ENCODE measurements at regions not wholly inside any gene's neighbourhood (a gene's known extent, or its start where the extent isn't known, plus 50 kb on each side); places are given as distances from the start of the nearest gene placed in this dataset.

- TF ChIP-seq GATA2 (IDR thresholded peaks at IDR 0.05; ENCODE audit: low read depth, low read length) (no peak), GATA3 (IDR thresholded peaks at IDR 0.05; ENCODE audit: low read depth, low read length) (no peak)
These were observed 335.6 kb upstream of the ITGA1 start for GRCh38 chr5:52452098-52452497.

- no peak for TF ChIP-seq GATA3 (IDR thresholded peaks at IDR 0.05; ENCODE audit: low read depth, low read length)
- no peak for TF ChIP-seq GATA2 (IDR thresholded peaks at IDR 0.05; ENCODE audit: low read depth, low read length)
These were observed 334.5 kb upstream of the ITGA1 start for GRCh38 chr5:52453176-52453575.

- no peak for TF ChIP-seq GATA3 (IDR thresholded peaks at IDR 0.05; ENCODE audit: low read depth, low read length)
- no peak for TF ChIP-seq GATA2 (IDR thresholded peaks at IDR 0.05; ENCODE audit: low read depth, low read length)
These were observed 331.8 kb upstream of the ITGA1 start for GRCh38 chr5:52455920-52456319.

GRCh38 chr5:52457810-52458209, 329.9 kb upstream of the ITGA1 start:
- TF ChIP-seq GATA2 (IDR thresholded peaks at IDR 0.05; ENCODE audit: low read depth, low read length) (no peak), GATA3 (IDR thresholded peaks at IDR 0.05; ENCODE audit: low read depth, low read length) (no peak)

GRCh38 chr5:52466113-52466512, 321.6 kb upstream of the ITGA1 start:
- TF ChIP-seq GATA3 (IDR thresholded peaks at IDR 0.05; ENCODE audit: low read depth, low read length), result no peak
- TF ChIP-seq GATA2 (IDR thresholded peaks at IDR 0.05; ENCODE audit: low read depth, low read length), result no peak

GRCh38 chr5:52466749-52467520, 320.8 kb upstream of the ITGA1 start:
- TF ChIP-seq GATA3 (IDR thresholded peaks at IDR 0.05; ENCODE audit: low read depth, low read length) (no peak), GATA2 (IDR thresholded peaks at IDR 0.05; ENCODE audit: low read depth, low read length) (no peak)

- TF ChIP-seq GATA2 (IDR thresholded peaks at IDR 0.05; ENCODE audit: low read depth, low read length), result no peak
- no peak for TF ChIP-seq GATA3 (IDR thresholded peaks at IDR 0.05; ENCODE audit: low read depth, low read length)
These were observed 318.7 kb upstream of the ITGA1 start for GRCh38 chr5:52468976-52469375.

- TF ChIP-seq GATA2 (IDR thresholded peaks at IDR 0.05; ENCODE audit: low read depth, low read length) (no peak), GATA3 (IDR thresholded peaks at IDR 0.05; ENCODE audit: low read depth, low read length) (no peak)
These were observed 318.3 kb upstream of the ITGA1 start for GRCh38 chr5:52469420-52469819.

GRCh38 chr5:52469835-52470234, 317.9 kb upstream of the ITGA1 start:
- TF ChIP-seq GATA3 (IDR thresholded peaks at IDR 0.05; ENCODE audit: low read depth, low read length) (no peak), GATA2 (IDR thresholded peaks at IDR 0.05; ENCODE audit: low read depth, low read length) (no peak)

GRCh38 chr5:52476346-52476745, 311.4 kb upstream of the ITGA1 start:
- no peak for TF ChIP-seq GATA2 (IDR thresholded peaks at IDR 0.05; ENCODE audit: low read depth, low read length)
- TF ChIP-seq GATA3 (IDR thresholded peaks at IDR 0.05; ENCODE audit: low read depth, low read length), result no peak

- no peak for TF ChIP-seq GATA2 (IDR thresholded peaks at IDR 0.05; ENCODE audit: low read depth, low read length)
- no peak for TF ChIP-seq GATA3 (IDR thresholded peaks at IDR 0.05; ENCODE audit: low read depth, low read length)
These were observed 306.5 kb upstream of the ITGA1 start for GRCh38 chr5:52481201-52481600.

- TF ChIP-seq GATA2 (IDR thresholded peaks at IDR 0.05; ENCODE audit: low read depth, low read length) (no peak), GATA3 (IDR thresholded peaks at IDR 0.05; ENCODE audit: low read depth, low read length) (no peak)
These were observed 305.9 kb upstream of the ITGA1 start for GRCh38 chr5:52481851-52482250.

GRCh38 chr5:52491071-52491787, 296.5 kb upstream of the ITGA1 start:
- TF ChIP-seq GATA3 (IDR thresholded peaks at IDR 0.05; ENCODE audit: low read depth, low read length) (no peak), GATA2 (IDR thresholded peaks at IDR 0.05; ENCODE audit: low read depth, low read length) (no peak)

- TF ChIP-seq GATA3 (IDR thresholded peaks at IDR 0.05; ENCODE audit: low read depth, low read length), result no peak
- TF ChIP-seq GATA2 (IDR thresholded peaks at IDR 0.05; ENCODE audit: low read depth, low read length), result no peak
These were observed 295.9 kb upstream of the ITGA1 start for GRCh38 chr5:52491818-52492217.

GRCh38 chr5:52497133-52497693, 290.5 kb upstream of the ITGA1 start:
- no peak for TF ChIP-seq GATA2 (IDR thresholded peaks at IDR 0.05; ENCODE audit: low read depth, low read length)
- TF ChIP-seq GATA3 (IDR thresholded peaks at IDR 0.05; ENCODE audit: low read depth, low read length), result no peak

Measured in SH-SY5Y (cell line).